GM23338 (cell line): ENCODE measurements at regions not wholly inside any gene's neighbourhood (a gene's known extent, or its start where the extent isn't known, plus 50 kb on each side); places are given as distances from the start of the nearest gene placed in this dataset.

Source experiments
- CREB1 ChIP-seq: fragments of 250-450 bp; sonication (Bioruptor Pico); IDR thresholded peaks from 2 replicates; pipeline ENCODE4 v1.5.0; 2020; ENCODE audit warnings: low read depth, mild to moderate bottlenecking, moderate library complexity
- ETS1 ChIP-seq: IDR thresholded peaks from 2 replicates; pipeline ENCODE4 v1.6.1; 2016; ENCODE audit warnings: antibody characterized with exemption
- NANOG ChIP-seq: IDR thresholded peaks from 2 replicates; pipeline ENCODE4 v1.6.1; 2016; ENCODE audit warnings: antibody characterized with exemption, borderline replicate concordance
- REST ChIP-seq: IDR thresholded peaks from one replicate; pipeline ENCODE4 v1.6.1; 2018; ENCODE audit warnings: antibody characterized with exemption; ENCODE audit not compliant: unreplicated experiment
- ZNF462 ChIP-seq: fragments of 250-450 bp; sonication (Bioruptor Pico); IDR thresholded peaks from 2 replicates; pipeline ENCODE4 v1.5.0; 2020; ENCODE audit warnings: mild to moderate bottlenecking, moderate library complexity

DNA sequence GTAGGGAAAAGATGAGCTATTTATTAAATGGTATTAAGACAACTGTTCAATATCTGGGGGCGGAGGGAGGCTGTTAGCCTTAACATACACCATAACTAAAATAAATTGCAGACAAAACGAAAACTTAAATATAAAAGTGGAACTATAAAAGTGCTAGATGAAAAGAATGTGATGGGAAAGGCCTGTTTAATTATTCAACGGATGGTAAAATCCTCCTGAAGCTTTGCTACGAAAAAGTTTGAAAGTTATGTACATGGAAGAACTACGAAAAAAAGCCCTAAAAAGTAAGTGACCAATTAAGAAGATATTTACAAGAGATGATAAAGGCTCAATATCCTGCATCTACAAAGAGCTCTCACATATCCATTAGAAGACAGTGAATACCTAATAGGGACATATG lies 197.8 kb upstream of the IER5L start (continued):
- TF ChIP-seq ZNF462 (CRISPR knock-in tag) (no peak), CREB1 (CRISPR knock-in tag) (no peak), ETS1 (no peak), NANOG (no peak), REST (no peak)
